SK-N-SH (cell line): ENCODE measurements at regions not wholly inside any gene's neighbourhood (a gene's known extent, or its start where the extent isn't known, plus 50 kb on each side); places are given as distances from the start of the nearest gene placed in this dataset.

Experiments
- CTCF ChIP-seq: fragments of 200-600 bp; sonication (generic); IDR thresholded peaks from 2 replicates; pipeline ENCODE4 v1.6.1; 2017; ENCODE audit warnings: antibody characterized with exemption, mild to moderate bottlenecking, moderate library complexity
- EP300 ChIP-seq, 2 experiments: IDR thresholded peaks; 2 replicates each; pipeline versions ENCODE4 v1.4.0 to v1.6.1; 2012; ENCODE audit warnings: borderline replicate concordance in 1 of 2, low read depth in 1 of 2, low read length in 1 of 2
- EZH2phosphoT487 ChIP-seq: fragments of 200-600 bp; sonication (generic); IDR thresholded peaks from 2 replicates; pipeline ENCODE4 v1.6.1; 2017; ENCODE audit warnings: low read depth, mixed run types, mild to moderate bottlenecking, antibody characterized with exemption, moderate library complexity, borderline replicate concordance
- JUND ChIP-seq: IDR thresholded peaks from 2 replicates; pipeline ENCODE4 v1.4.0; 2012
- MXI1 ChIP-seq: IDR thresholded peaks from 2 replicates; pipeline ENCODE4 v1.6.1; 2012; ENCODE audit warnings: mild to moderate bottlenecking, low read depth, low read length, improper control_type of control experiment
- NRF1 ChIP-seq: IDR thresholded peaks from 2 replicates; pipeline ENCODE4 v1.6.1; 2012; ENCODE audit warnings: low read depth, mild to moderate bottlenecking, low read length
- REST ChIP-seq: IDR thresholded peaks from 2 replicates; pipeline ENCODE4 v1.6.1; 2012; ENCODE audit warnings: mild to moderate bottlenecking, low read depth, low read length, moderate library complexity
- TAF1 ChIP-seq: IDR thresholded peaks from 2 replicates; pipeline ENCODE4 v1.6.1; 2012; ENCODE audit warnings: low read depth, mild to moderate bottlenecking, low read length, moderate library complexity, borderline replicate concordance
- TEAD4 ChIP-seq: IDR thresholded peaks from 2 replicates; pipeline ENCODE4 v1.4.0; 2012; ENCODE audit warnings: mild to moderate bottlenecking, borderline replicate concordance; ENCODE audit not compliant: insufficient read depth
- TF ChIP-seq, protein P1 (sequence below): fragments of 150-350 bp; IDR thresholded peaks from 2 replicates; pipeline ENCODE4 v1.6.1; 2017; ENCODE audit warnings: antibody characterized with exemption, low read length, low read depth, borderline replicate concordance

DNA sequence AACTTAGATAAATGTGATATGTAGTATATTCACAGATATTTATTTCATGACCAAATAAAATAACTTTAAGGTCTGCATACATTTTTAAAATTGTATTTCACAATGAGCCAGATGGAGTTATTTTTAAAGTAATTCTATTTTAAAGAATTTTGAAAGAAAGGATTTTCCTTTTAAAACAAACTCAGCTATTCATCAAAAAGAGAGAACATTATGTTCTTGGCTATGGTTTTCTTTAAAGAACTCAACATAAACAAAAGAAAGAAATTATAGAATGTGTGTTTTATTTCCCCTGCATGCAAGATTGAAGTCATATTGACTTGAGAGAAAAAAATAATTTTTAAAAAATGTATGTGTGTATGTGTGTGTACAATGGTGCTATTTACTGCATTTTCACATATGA is 1023.6 kb upstream of the CITED2 start:
- TF ChIP-seq MXI1 (no peak), REST (no peak), TAF1 (no peak), CTCF (no peak), EZH2phosphoT487 (no peak), EP300 (IDR thresholded peaks at IDR 0.05; ENCODE audit: borderline replicate concordance in 1 of 2, low read depth in 1 of 2, low read length in 1 of 2) (no peak), NRF1 (no peak), TEAD4 (no peak), JUND (no peak)
- TF ChIP-seq, protein P1, sequence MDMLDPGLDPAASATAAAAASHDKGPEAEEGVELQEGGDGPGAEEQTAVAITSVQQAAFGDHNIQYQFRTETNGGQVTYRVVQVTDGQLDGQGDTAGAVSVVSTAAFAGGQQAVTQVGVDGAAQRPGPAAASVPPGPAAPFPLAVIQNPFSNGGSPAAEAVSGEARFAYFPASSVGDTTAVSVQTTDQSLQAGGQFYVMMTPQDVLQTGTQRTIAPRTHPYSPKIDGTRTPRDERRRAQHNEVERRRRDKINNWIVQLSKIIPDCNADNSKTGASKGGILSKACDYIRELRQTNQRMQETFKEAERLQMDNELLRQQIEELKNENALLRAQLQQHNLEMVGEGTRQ: no peak
